GM12878 (cell line): ENCODE measurements at regions not wholly inside any gene's neighbourhood (a gene's known extent, or its start where the extent isn't known, plus 50 kb on each side); places are given as distances from the start of the nearest gene placed in this dataset.

Experiments
- ATAC-seq: fragments of 200-7000 bp; cut with Tn5 transposase; 3 replicates; pipeline ENCODE4 v1.9.1; 2020; ENCODE audit warnings: mild to moderate bottlenecking, moderate library complexity
- BruUV-seq: library from RNA; stranded (reverse); fragments of 400-500 nt; replicated peaks from 2 replicates; lab custom pipeline; 2021; lab: Mats Ljungman, UMichigan
- CTCF ChIA-PET: fragments of 300-600 bp; sonication (Branson Sonifier 250); formaldehyde crosslinking; extraction: SDS; loops from one replicate; lab custom pipeline; 2021; ENCODE audit warnings: inconsistent platforms; lab: Yijun Ruan, JAX
- POLR2A ChIA-PET: fragments of 350-600 bp; formaldehyde crosslinking; extraction: SDS; loops from one replicate; lab custom pipeline; 2021; ENCODE audit warnings: inconsistent platforms; lab: Charles Lee
- RAD21 ChIA-PET: fragments of 300-600 bp; sonication (Branson Sonifier 250); formaldehyde crosslinking; loops from one replicate; lab custom pipeline; 2023; ENCODE audit warnings: antibody characterized with exemption; ENCODE audit not compliant: unreplicated experiment; lab: Charles Lee
- SMC1A ChIA-PET: fragments of 300-600 bp; sonication (Branson Sonifier 250); formaldehyde crosslinking; loops from one replicate; lab custom pipeline; 2023; ENCODE audit not compliant: unreplicated experiment, uncharacterized antibody; lab: Charles Lee
- DNase-seq: peaks from one replicate; pipeline ENCODE4 v3.0.0-alpha.2; 2011; ENCODE audit warnings: low read depth, low spot score
- FAIRE-seq: peaks from 3 replicates; lab custom pipeline; 2011; peaks lifted over from hg19 to GRCh38; lab: Jason Lieb, UNC
- H2AFZ ChIP-seq: 2 replicates; pipeline ENCODE4 v1.6.0; 2011; ENCODE audit warnings: low read depth, low read length, control low read depth; ENCODE audit not compliant: control insufficient read depth
- H3K27ac ChIP-seq: 2 replicates; pipeline ENCODE4 v1.5.1; 2011; ENCODE audit warnings: control low read depth; ENCODE audit not compliant: control insufficient read depth, insufficient read depth
- H3K27me3 ChIP-seq, 2 experiments: replicated peaks in 1 of 2; 2 replicates each; pipeline versions ENCODE4 v1.6.0 to v1.6.1; 2011; ENCODE audit warnings: low read length in 1 of 2; ENCODE audit not compliant: control insufficient read depth in 2 of 2, insufficient read depth in 2 of 2
- H3K36me3 ChIP-seq, 2 experiments: 2 replicates each; pipeline ENCODE4 v1.5.1; 2011; ENCODE audit warnings: low read length in 1 of 2; ENCODE audit not compliant: control insufficient read depth in 2 of 2, insufficient read depth in 2 of 2
- H3K4me1 ChIP-seq: 2 replicates; pipeline ENCODE4 v1.6.1; 2011; ENCODE audit warnings: mild to moderate bottlenecking, low read length, moderate library complexity, mixed read lengths; ENCODE audit not compliant: control insufficient read depth, insufficient read depth
- H3K4me2 ChIP-seq: 2 replicates; pipeline ENCODE4 v1.6.0; 2011; ENCODE audit warnings: control low read depth; ENCODE audit not compliant: control insufficient read depth, insufficient read depth
- H3K4me3 ChIP-seq: fragments of 200-600 bp; sonication (generic); 2 replicates; pipeline ENCODE4 v1.5.1; 2016
- H3K79me2 ChIP-seq: 2 replicates; pipeline ENCODE4 v1.6.0; 2011; ENCODE audit warnings: low read length; ENCODE audit not compliant: control insufficient read depth, insufficient read depth
- H3K9ac ChIP-seq: 2 replicates; pipeline ENCODE4 v1.8.0; 2011; ENCODE audit warnings: low read length, control low read depth, mixed read lengths; ENCODE audit not compliant: control insufficient read depth, insufficient read depth
- H3K9me3 ChIP-seq: replicated peaks from 3 replicates; pipeline ENCODE4 v1.5.1; 2011; ENCODE audit warnings: mild to moderate bottlenecking, low read length; ENCODE audit not compliant: control insufficient read depth, insufficient read depth
- H4K20me1 ChIP-seq: 2 replicates; pipeline ENCODE4 v1.6.0; 2011; ENCODE audit not compliant: control insufficient read depth, insufficient read depth
- BMI1 ChIP-seq: fragments of 450-650 bp; IDR thresholded peaks from 2 replicates; pipeline ENCODE4 v1.6.1; 2016; ENCODE audit warnings: mild to moderate bottlenecking, moderate library complexity, borderline replicate concordance
- CREM ChIP-seq: IDR thresholded peaks from 2 replicates; pipeline ENCODE4 v1.6.1; 2014; ENCODE audit warnings: antibody characterized with exemption, low read depth
- EGR1 ChIP-seq, 2 experiments: IDR thresholded peaks; 1 replicate in 1 of 2; 2 replicates in 1 of 2; pipeline ENCODE4 v1.6.1; 2011 to 2012; ENCODE audit warnings: low read depth in 2 of 2, low read length in 2 of 2, borderline replicate concordance in 1 of 2, mild to moderate bottlenecking in 1 of 2, moderate library complexity in 1 of 2
- NBN ChIP-seq: fragments of 450-650 bp; IDR thresholded peaks from 2 replicates; pipeline ENCODE4 v1.6.1; 2016
- SMAD1 ChIP-seq: fragments of 450-650 bp; IDR thresholded peaks from 2 replicates; pipeline ENCODE4 v1.6.1; 2018; ENCODE audit warnings: mild to moderate bottlenecking, low read depth; ENCODE audit not compliant: partially characterized antibody
- SMAD5 ChIP-seq: IDR thresholded peaks from 2 replicates; pipeline ENCODE4 v1.6.1; 2016; ENCODE audit warnings: antibody characterized with exemption, low read depth
- STAT3 ChIP-seq: IDR thresholded peaks from 2 replicates; pipeline ENCODE4 v1.6.1; 2011; ENCODE audit warnings: low read depth, low read length, improper control_type of control experiment
- TARDBP ChIP-seq: IDR thresholded peaks from 2 replicates; pipeline ENCODE4 v1.6.1; 2016; ENCODE audit warnings: borderline replicate concordance
- ZNF24 ChIP-seq: fragments of 450-650 bp; IDR thresholded peaks from 2 replicates; pipeline ENCODE4 v1.6.1; 2017; ENCODE audit warnings: antibody characterized with exemption, mild to moderate bottlenecking
- WGBS: methylation state at CpG from one replicate; pipeline ENCODE4 v1.1.6; 2016; ENCODE audit warnings: low lambda C conversion rate; ENCODE audit not compliant: insufficient replicate concordance, insufficient coverage; ENCODE audit errors: missing lambda C conversion rate; 5-methylcytosine and 5-hydroxymethylcytosine counted together
- in situ Hi-C: fragments of 300-500 bp; cut with MboI; formaldehyde crosslinking; loops from 9 replicates; pipeline ENCODE4 v1.14.3; 2018; ENCODE audit warnings: mixed read lengths
- intact Hi-C: fragments of 100-400 bp; cut with micrococcal nuclease; formaldehyde crosslinking; loops from one replicate; pipeline ENCODE4 v1.14.2; 2022; ENCODE audit not compliant: unreplicated experiment
- TF ChIP-seq, protein P1 (sequence below): fragments of 450-650 bp; IDR thresholded peaks from 2 replicates; pipeline ENCODE4 v1.6.1; 2017; ENCODE audit warnings: mild to moderate bottlenecking, moderate library complexity
- TF ChIP-seq, protein P2 (sequence below): fragments of 450-650 bp; IDR thresholded peaks from 2 replicates; pipeline ENCODE4 v1.6.1; 2018; ENCODE audit warnings: mild to moderate bottlenecking, low read depth, moderate library complexity; ENCODE audit not compliant: partially characterized antibody
- TF ChIP-seq, protein P3 (sequence below): IDR thresholded peaks from 2 replicates; pipeline ENCODE4 v1.6.1; 2011; ENCODE audit warnings: low read depth, low read length, improper control_type of control experiment, borderline replicate concordance
- TF ChIP-seq, protein P4 (sequence below): IDR thresholded peaks from 2 replicates; pipeline ENCODE4 v1.6.1; 2011; ENCODE audit warnings: mild to moderate bottlenecking, low read depth, low read length, moderate library complexity; ENCODE audit not compliant: insufficient replicate concordance
- TF ChIP-seq, protein P5 (sequence below): fragments of 450-650 bp; IDR thresholded peaks from 2 replicates; pipeline ENCODE4 v1.6.1; 2014; ENCODE audit warnings: mild to moderate bottlenecking

DNA sequence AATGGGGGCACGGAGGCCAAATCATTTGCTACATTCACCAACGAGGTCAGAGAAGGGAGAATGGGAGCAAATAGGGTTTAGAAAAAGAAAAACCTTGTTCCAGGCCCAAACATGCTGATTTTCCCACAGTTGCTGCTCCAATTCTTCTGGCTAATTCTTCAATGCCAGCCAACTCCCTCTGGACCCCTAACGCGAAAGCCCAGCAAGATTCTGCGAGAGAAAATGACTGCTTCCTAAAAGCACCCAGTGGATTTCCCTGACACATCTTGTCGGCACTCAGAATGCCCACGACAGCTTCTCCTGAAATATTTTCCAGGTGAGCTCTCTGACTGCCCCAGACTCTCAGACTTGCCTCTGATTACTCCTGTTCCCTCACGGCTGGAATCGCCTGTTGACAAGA, 689.4 kb downstream of the MED13L start:
- no peak for DNase-seq
- Histone ChIP-seq H2AFZ (no peak overlapping the region), H3K9ac (no peak overlapping the region), H3K36me3 (no peaks in the 10 kb centered on the region), H3K27me3 (no peaks in the 10 kb centered on the region), H3K4me3 (no peak overlapping the region), H3K9me3 (no peaks in the 10 kb centered on the region; the same call in 1 of the 3 replicates), H3K27ac (no peak overlapping the region), H4K20me1 (no peaks in the 10 kb centered on the region), H3K79me2 (no peaks in the 10 kb centered on the region), H3K4me2 (no peak overlapping the region), H3K4me1 (no peaks in the 10 kb centered on the region)
- ATAC-seq = no peak
- ChIA-PET POLR2A (no interaction called here), CTCF (no interaction called here), RAD21 (no interaction called here), SMC1A (interaction anchor here (1.0 kb wide), 1 partner anchor 15 kb away, joined by 3 read pairs; no protein-coding TSS in a partner anchor)
- in situ Hi-C loops = no loop called here
- 39% methylated on average over 9 of the region's 9 CpGs for WGBS
- intact Hi-C loops = no loop called here
- no TSS peak for BruUV-seq
- FAIRE-seq = no peak
- TF ChIP-seq SMAD5 (no peak), TARDBP (no peak), EGR1 (IDR thresholded peaks at IDR 0.05; ENCODE audit: borderline replicate concordance in 1 of 2, low read depth in 2 of 2, low read length in 2 of 2) (no peak), BMI1 (no peak), NBN (no peak), SMAD1 (no peak), ZNF24 (no peak), STAT3 (no peak), CREM (no peak)
- TF ChIP-seq, protein P1, sequence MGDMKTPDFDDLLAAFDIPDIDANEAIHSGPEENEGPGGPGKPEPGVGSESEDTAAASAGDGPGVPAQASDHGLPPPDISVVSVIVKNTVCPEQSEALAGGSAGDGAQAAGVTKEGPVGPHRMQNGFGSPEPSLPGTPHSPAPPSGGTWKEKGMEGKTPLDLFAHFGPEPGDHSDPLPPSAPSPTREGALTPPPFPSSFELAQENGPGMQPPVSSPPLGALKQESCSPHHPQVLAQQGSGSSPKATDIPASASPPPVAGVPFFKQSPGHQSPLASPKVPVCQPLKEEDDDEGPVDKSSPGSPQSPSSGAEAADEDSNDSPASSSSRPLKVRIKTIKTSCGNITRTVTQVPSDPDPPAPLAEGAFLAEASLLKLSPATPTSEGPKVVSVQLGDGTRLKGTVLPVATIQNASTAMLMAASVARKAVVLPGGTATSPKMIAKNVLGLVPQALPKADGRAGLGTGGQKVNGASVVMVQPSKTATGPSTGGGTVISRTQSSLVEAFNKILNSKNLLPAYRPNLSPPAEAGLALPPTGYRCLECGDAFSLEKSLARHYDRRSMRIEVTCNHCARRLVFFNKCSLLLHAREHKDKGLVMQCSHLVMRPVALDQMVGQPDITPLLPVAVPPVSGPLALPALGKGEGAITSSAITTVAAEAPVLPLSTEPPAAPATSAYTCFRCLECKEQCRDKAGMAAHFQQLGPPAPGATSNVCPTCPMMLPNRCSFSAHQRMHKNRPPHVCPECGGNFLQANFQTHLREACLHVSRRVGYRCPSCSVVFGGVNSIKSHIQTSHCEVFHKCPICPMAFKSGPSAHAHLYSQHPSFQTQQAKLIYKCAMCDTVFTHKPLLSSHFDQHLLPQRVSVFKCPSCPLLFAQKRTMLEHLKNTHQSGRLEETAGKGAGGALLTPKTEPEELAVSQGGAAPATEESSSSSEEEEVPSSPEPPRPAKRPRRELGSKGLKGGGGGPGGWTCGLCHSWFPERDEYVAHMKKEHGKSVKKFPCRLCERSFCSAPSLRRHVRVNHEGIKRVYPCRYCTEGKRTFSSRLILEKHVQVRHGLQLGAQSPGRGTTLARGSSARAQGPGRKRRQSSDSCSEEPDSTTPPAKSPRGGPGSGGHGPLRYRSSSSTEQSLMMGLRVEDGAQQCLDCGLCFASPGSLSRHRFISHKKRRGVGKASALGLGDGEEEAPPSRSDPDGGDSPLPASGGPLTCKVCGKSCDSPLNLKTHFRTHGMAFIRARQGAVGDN = no peak
- TF ChIP-seq, protein P2, sequence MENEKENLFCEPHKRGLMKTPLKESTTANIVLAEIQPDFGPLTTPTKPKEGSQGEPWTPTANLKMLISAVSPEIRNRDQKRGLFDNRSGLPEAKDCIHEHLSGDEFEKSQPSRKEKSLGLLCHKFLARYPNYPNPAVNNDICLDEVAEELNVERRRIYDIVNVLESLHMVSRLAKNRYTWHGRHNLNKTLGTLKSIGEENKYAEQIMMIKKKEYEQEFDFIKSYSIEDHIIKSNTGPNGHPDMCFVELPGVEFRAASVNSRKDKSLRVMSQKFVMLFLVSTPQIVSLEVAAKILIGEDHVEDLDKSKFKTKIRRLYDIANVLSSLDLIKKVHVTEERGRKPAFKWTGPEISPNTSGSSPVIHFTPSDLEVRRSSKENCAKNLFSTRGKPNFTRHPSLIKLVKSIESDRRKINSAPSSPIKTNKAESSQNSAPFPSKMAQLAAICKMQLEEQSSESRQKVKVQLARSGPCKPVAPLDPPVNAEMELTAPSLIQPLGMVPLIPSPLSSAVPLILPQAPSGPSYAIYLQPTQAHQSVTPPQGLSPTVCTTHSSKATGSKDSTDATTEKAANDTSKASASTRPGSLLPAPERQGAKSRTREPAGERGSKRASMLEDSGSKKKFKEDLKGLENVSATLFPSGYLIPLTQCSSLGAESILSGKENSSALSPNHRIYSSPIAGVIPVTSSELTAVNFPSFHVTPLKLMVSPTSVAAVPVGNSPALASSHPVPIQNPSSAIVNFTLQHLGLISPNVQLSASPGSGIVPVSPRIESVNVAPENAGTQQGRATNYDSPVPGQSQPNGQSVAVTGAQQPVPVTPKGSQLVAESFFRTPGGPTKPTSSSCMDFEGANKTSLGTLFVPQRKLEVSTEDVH = no peak
- TF ChIP-seq, protein P3, sequence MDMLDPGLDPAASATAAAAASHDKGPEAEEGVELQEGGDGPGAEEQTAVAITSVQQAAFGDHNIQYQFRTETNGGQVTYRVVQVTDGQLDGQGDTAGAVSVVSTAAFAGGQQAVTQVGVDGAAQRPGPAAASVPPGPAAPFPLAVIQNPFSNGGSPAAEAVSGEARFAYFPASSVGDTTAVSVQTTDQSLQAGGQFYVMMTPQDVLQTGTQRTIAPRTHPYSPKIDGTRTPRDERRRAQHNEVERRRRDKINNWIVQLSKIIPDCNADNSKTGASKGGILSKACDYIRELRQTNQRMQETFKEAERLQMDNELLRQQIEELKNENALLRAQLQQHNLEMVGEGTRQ = no peak
- TF ChIP-seq, protein P4, sequence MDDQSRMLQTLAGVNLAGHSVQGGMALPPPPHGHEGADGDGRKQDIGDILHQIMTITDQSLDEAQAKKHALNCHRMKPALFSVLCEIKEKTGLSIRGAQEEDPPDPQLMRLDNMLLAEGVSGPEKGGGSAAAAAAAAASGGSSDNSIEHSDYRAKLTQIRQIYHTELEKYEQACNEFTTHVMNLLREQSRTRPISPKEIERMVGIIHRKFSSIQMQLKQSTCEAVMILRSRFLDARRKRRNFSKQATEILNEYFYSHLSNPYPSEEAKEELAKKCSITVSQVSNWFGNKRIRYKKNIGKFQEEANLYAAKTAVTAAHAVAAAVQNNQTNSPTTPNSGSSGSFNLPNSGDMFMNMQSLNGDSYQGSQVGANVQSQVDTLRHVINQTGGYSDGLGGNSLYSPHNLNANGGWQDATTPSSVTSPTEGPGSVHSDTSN = no peak
- TF ChIP-seq, protein P5, sequence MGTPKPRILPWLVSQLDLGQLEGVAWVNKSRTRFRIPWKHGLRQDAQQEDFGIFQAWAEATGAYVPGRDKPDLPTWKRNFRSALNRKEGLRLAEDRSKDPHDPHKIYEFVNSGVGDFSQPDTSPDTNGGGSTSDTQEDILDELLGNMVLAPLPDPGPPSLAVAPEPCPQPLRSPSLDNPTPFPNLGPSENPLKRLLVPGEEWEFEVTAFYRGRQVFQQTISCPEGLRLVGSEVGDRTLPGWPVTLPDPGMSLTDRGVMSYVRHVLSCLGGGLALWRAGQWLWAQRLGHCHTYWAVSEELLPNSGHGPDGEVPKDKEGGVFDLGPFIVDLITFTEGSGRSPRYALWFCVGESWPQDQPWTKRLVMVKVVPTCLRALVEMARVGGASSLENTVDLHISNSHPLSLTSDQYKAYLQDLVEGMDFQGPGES = no peak
